Activated naive CD4-positive, alpha-beta T cell treated with anti-CD3 and anti-CD28 coated beads, Interleukin-2, amount 10 ng/mL, durations not matched to agents 7 days and 5 days (primary cell): ENCODE measurements at regions not wholly inside any gene's neighbourhood (a gene's known extent, or its start where the extent isn't known, plus 50 kb on each side); places are given as distances from the start of the nearest gene placed in this dataset.

Experiments used
- CTCF ChIA-PET: fragments of 350-600 bp; sonication (Branson Sonifier 250); formaldehyde crosslinking; loops from one replicate; lab custom pipeline; 2021; ENCODE audit warnings: antibody characterized with exemption; lab: Charles Lee
- DNase-seq: peaks from one replicate; pipeline ENCODE4 v3.0.0-alpha.2; 2020
- H3K27ac Mint-ChIP-seq: one replicate; pipeline ENCODE4 v1.8.0; 2021; ENCODE audit warnings: mild to moderate bottlenecking, moderate library complexity, mixed read lengths
- H3K27me3 Mint-ChIP-seq: one replicate; pipeline ENCODE4 v1.8.0; 2021; ENCODE audit warnings: mild to moderate bottlenecking, mixed read lengths
- H3K36me3 Mint-ChIP-seq: one replicate; pipeline ENCODE4 v1.8.0; 2021; ENCODE audit warnings: mixed read lengths
- H3K4me1 Mint-ChIP-seq: one replicate; pipeline ENCODE4 v1.8.0; 2021; ENCODE audit warnings: mixed read lengths
- H3K4me3 Mint-ChIP-seq: one replicate; pipeline ENCODE4 v1.8.0; 2021; ENCODE audit warnings: mild to moderate bottlenecking, moderate library complexity, mixed read lengths
- H3K9me3 Mint-ChIP-seq: one replicate; pipeline ENCODE4 v1.8.0; 2021; ENCODE audit warnings: mixed read lengths

- Mint-ChIP-seq H3K36me3 (no peaks in the 10 kb centered on the region), H3K4me1 (no peaks in the 10 kb centered on the region), H3K4me3 (no peak overlapping the region), H3K9me3 (no peaks in the 10 kb centered on the region), H3K27me3 (peaks cover 9% of the 10 kb centered on the region), H3K27ac (no peak overlapping the region)
- DNase-seq = no peak
- CTCF ChIA-PET = no interaction called here
These were observed 224.5 kb upstream of the PELI2 start for GRCh38 chr14:55893705-55894104.

GRCh38 chr14:55897031-55897430, 221.2 kb upstream of the PELI2 start:
- peaks cover under 1% of the 10 kb centered on the region for H3K27me3 Mint-ChIP-seq
- DNase-seq = no peak
- H3K36me3 Mint-ChIP-seq = no peaks in the 10 kb centered on the region
- H3K27ac Mint-ChIP-seq = no peak overlapping the region
- CTCF ChIA-PET = interaction anchor here (1.0 kb wide), 1 partner anchor 14 kb away, joined by 3 read pairs; no protein-coding TSS in a partner anchor
- no peaks in the 10 kb centered on the region for H3K4me1 Mint-ChIP-seq
- H3K9me3 Mint-ChIP-seq = no peaks in the 10 kb centered on the region
- no peak overlapping the region for H3K4me3 Mint-ChIP-seq

GRCh38 chr14:55898938-55899337, 219.3 kb upstream of the PELI2 start:
- no peaks in the 10 kb centered on the region for H3K9me3 Mint-ChIP-seq
- no peaks in the 10 kb centered on the region for H3K4me1 Mint-ChIP-seq
- no peak for DNase-seq
- H3K4me3 Mint-ChIP-seq = no peak overlapping the region
- H3K27ac Mint-ChIP-seq = no peak overlapping the region
- H3K27me3 Mint-ChIP-seq = no peaks in the 10 kb centered on the region
- CTCF ChIA-PET = no interaction called here
- H3K36me3 Mint-ChIP-seq = no peaks in the 10 kb centered on the region

- Mint-ChIP-seq H3K27ac (no peak overlapping the region), H3K9me3 (no peaks in the 10 kb centered on the region), H3K4me3 (no peak overlapping the region), H3K27me3 (no peaks in the 10 kb centered on the region), H3K4me1 (no peaks in the 10 kb centered on the region), H3K36me3 (no peaks in the 10 kb centered on the region)
- CTCF ChIA-PET = no interaction called here
- no peak for DNase-seq
These were observed 218.7 kb upstream of the PELI2 start for GRCh38 chr14:55899531-55899930.

GRCh38 chr14:55900749-55901148, 217.5 kb upstream of the PELI2 start:
- DNase-seq = no peak
- Mint-ChIP-seq H3K36me3 (no peaks in the 10 kb centered on the region), H3K27me3 (no peaks in the 10 kb centered on the region), H3K9me3 (no peaks in the 10 kb centered on the region), H3K27ac (no peak overlapping the region), H3K4me1 (no peaks in the 10 kb centered on the region), H3K4me3 (no peak overlapping the region)
- CTCF ChIA-PET = no interaction called here

- CTCF ChIA-PET = no interaction called here
- H3K4me1 Mint-ChIP-seq = no peaks in the 10 kb centered on the region
- H3K36me3 Mint-ChIP-seq = no peaks in the 10 kb centered on the region
- no peak overlapping the region for H3K27ac Mint-ChIP-seq
- no peak overlapping the region for H3K4me3 Mint-ChIP-seq
- H3K27me3 Mint-ChIP-seq = no peaks in the 10 kb centered on the region
- DNase-seq = no peak
- H3K9me3 Mint-ChIP-seq = no peaks in the 10 kb centered on the region
These were observed 216.9 kb upstream of the PELI2 start for GRCh38 chr14:55901291-55901690.

GRCh38 chr14:55902241-55902640, 216.0 kb upstream of the PELI2 start:
- Mint-ChIP-seq H3K27ac (no peak overlapping the region), H3K9me3 (no peaks in the 10 kb centered on the region), H3K4me3 (no peak overlapping the region), H3K36me3 (no peaks in the 10 kb centered on the region), H3K4me1 (no peaks in the 10 kb centered on the region), H3K27me3 (no peaks in the 10 kb centered on the region)
- no peak for DNase-seq
- CTCF ChIA-PET = no interaction called here

- no peak for DNase-seq
- H3K4me3 Mint-ChIP-seq = no peak overlapping the region
- no peaks in the 10 kb centered on the region for H3K36me3 Mint-ChIP-seq
- no peaks in the 10 kb centered on the region for H3K27me3 Mint-ChIP-seq
- CTCF ChIA-PET = no interaction called here
- H3K4me1 Mint-ChIP-seq = no peaks in the 10 kb centered on the region
- H3K9me3 Mint-ChIP-seq = no peaks in the 10 kb centered on the region
- H3K27ac Mint-ChIP-seq = no peak overlapping the region
These were observed 214.1 kb upstream of the PELI2 start for GRCh38 chr14:55904086-55904485.

GRCh38 chr14:55908106-55908505, 210.1 kb upstream of the PELI2 start:
- H3K4me1 Mint-ChIP-seq = no peaks in the 10 kb centered on the region
- no peak overlapping the region for H3K4me3 Mint-ChIP-seq
- H3K36me3 Mint-ChIP-seq = no peaks in the 10 kb centered on the region
- no peak for DNase-seq
- no peaks in the 10 kb centered on the region for H3K27me3 Mint-ChIP-seq
- no peaks in the 10 kb centered on the region for H3K9me3 Mint-ChIP-seq
- CTCF ChIA-PET = no interaction called here
- no peak overlapping the region for H3K27ac Mint-ChIP-seq

- CTCF ChIA-PET = no interaction called here
- Mint-ChIP-seq H3K36me3 (no peaks in the 10 kb centered on the region), H3K27me3 (peaks cover 5% of the 10 kb centered on the region), H3K4me1 (no peaks in the 10 kb centered on the region), H3K9me3 (no peaks in the 10 kb centered on the region), H3K27ac (no peak overlapping the region), H3K4me3 (no peak overlapping the region)
- no peak for DNase-seq
These were observed 208.3 kb upstream of the PELI2 start for GRCh38 chr14:55909879-55910278.

GRCh38 chr14:55910601-55911243, 207.5 kb upstream of the PELI2 start:
- CTCF ChIA-PET = no interaction called here
- Mint-ChIP-seq H3K4me3 (no peak overlapping the region), H3K9me3 (no peaks in the 10 kb centered on the region), H3K4me1 (no peaks in the 10 kb centered on the region), H3K27ac (no peak overlapping the region), H3K36me3 (no peaks in the 10 kb centered on the region), H3K27me3 (peaks cover 14% of the 10 kb centered on the region)
- no peak for DNase-seq

GRCh38 chr14:55911776-55912175, 206.4 kb upstream of the PELI2 start:
- no peak for DNase-seq
- H3K27ac Mint-ChIP-seq = no peak overlapping the region
- H3K9me3 Mint-ChIP-seq = no peaks in the 10 kb centered on the region
- CTCF ChIA-PET = no interaction called here
- H3K27me3 Mint-ChIP-seq = peaks cover 17% of the 10 kb centered on the region
- H3K4me1 Mint-ChIP-seq = no peaks in the 10 kb centered on the region
- H3K36me3 Mint-ChIP-seq = no peaks in the 10 kb centered on the region
- H3K4me3 Mint-ChIP-seq = no peak overlapping the region

- Mint-ChIP-seq H3K4me3 (no peak overlapping the region), H3K27me3 (peaks cover 19% of the 10 kb centered on the region), H3K36me3 (no peaks in the 10 kb centered on the region), H3K4me1 (no peaks in the 10 kb centered on the region), H3K27ac (no peak overlapping the region), H3K9me3 (no peaks in the 10 kb centered on the region)
- CTCF ChIA-PET = no interaction called here
- no peak for DNase-seq
These were observed 205.9 kb upstream of the PELI2 start for GRCh38 chr14:55912344-55912743.

GRCh38 chr14:55913324-55914025, 204.7 kb upstream of the PELI2 start:
- DNase-seq = no peak
- H3K4me3 Mint-ChIP-seq = no peak overlapping the region
- CTCF ChIA-PET = no interaction called here
- peaks cover 23% of the 10 kb centered on the region for H3K27me3 Mint-ChIP-seq
- H3K4me1 Mint-ChIP-seq = no peaks in the 10 kb centered on the region
- H3K36me3 Mint-ChIP-seq = no peaks in the 10 kb centered on the region
- no peak overlapping the region for H3K27ac Mint-ChIP-seq
- H3K9me3 Mint-ChIP-seq = no peaks in the 10 kb centered on the region

GRCh38 chr14:55914771-55915170, 203.4 kb upstream of the PELI2 start:
- no peaks in the 10 kb centered on the region for H3K4me1 Mint-ChIP-seq
- CTCF ChIA-PET = no interaction called here
- no peak overlapping the region for H3K27ac Mint-ChIP-seq
- no peak for DNase-seq
- H3K36me3 Mint-ChIP-seq = no peaks in the 10 kb centered on the region
- H3K9me3 Mint-ChIP-seq = no peaks in the 10 kb centered on the region
- no peak overlapping the region for H3K4me3 Mint-ChIP-seq
- peaks cover 23% of the 10 kb centered on the region for H3K27me3 Mint-ChIP-seq
